Hepatocyte (in vitro differentiated cells): ENCODE measurements at regions not wholly inside any gene's neighbourhood (a gene's known extent, or its start where the extent isn't known, plus 50 kb on each side); places are given as distances from the start of the nearest gene placed in this dataset.

Source experiments
- EZH2 ChIP-seq: fragments of 200-600 bp; sonication (generic); IDR thresholded peaks from 2 replicates; pipeline ENCODE4 v1.6.1; 2016; ENCODE audit warnings: antibody characterized with exemption, mild to moderate bottlenecking, borderline replicate concordance
- TF ChIP-seq, protein P1 (sequence below): fragments of 200-600 bp; sonication (generic); IDR thresholded peaks from 2 replicates; pipeline ENCODE4 v1.5.1; 2016; ENCODE audit warnings: antibody characterized with exemption, mild to moderate bottlenecking; ENCODE audit not compliant: poor library complexity

DNA sequence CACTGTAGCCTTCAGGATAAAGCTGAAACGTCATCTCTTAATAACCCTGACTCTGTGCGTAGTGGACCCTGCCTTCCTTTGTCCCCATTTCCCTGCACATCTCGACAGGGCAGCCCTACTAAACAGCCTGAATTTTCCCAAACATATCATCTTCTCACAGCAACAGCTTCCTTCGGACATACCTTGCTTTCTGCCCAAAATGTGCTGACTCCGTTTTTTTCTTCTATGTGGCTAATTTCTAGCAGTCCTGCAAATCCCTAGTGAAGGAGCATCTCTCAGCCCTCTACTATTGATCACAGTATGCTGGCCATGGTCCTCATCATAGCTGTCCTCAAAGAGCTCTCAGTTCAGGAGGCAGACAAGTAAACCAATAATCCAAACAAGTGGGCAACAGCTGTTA, 53.1 kb upstream of the PCED1B start:
- TF ChIP-seq, protein P1, sequence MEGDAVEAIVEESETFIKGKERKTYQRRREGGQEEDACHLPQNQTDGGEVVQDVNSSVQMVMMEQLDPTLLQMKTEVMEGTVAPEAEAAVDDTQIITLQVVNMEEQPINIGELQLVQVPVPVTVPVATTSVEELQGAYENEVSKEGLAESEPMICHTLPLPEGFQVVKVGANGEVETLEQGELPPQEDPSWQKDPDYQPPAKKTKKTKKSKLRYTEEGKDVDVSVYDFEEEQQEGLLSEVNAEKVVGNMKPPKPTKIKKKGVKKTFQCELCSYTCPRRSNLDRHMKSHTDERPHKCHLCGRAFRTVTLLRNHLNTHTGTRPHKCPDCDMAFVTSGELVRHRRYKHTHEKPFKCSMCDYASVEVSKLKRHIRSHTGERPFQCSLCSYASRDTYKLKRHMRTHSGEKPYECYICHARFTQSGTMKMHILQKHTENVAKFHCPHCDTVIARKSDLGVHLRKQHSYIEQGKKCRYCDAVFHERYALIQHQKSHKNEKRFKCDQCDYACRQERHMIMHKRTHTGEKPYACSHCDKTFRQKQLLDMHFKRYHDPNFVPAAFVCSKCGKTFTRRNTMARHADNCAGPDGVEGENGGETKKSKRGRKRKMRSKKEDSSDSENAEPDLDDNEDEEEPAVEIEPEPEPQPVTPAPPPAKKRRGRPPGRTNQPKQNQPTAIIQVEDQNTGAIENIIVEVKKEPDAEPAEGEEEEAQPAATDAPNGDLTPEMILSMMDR = no peak
- no peak for TF ChIP-seq EZH2
